ENCODE measurements at regions not wholly inside any gene's neighbourhood (a gene's known extent, or its start where the extent isn't known, plus 50 kb on each side); places are given as distances from the start of the nearest gene placed in this dataset.

DNA sequence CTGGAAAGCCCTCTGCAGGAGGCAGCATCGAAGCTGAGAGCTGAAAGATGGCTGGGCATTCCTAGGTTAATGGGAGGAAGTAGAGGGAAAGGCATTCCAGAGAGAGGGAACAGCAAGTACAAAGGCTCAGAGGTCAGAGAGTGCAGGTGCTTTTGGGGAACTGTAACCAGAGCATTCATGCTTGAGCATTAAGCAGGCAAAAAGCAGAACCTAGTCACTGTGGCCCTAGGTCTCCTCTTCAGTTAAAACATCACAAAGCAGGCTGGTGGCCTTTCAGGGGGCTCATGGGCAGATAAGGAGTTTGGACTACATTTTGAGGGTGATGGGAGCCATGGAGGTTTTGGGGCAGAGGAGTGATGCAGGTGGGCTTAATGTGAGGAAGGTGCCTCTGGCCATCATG is 169.2 kb upstream of the MYL2 start:
- DNase-seq (ENCODE audit: extremely low read depth, low read depth), result no peak

DNA sequence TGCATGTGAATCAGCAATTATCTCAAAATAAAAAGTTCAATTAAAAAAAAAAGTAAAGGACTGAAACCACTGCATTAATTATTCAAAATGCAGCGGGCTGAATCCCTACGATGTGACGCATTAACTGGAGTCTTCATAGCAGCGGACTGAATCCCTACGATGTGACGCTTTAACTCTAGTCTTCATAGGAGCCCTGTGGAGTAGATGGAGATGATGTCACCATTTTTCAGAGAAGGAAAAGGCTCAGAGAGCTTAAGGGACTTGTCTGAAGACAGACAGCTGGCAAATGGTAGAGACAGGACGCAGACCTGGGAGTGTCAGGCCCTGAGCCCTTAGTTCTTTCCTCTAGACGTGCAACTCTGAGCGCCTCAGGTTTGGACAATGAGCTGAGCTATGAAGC is 168.0 kb upstream of the MYL2 start:
- no peak for DNase-seq (ENCODE audit: extremely low read depth, low read depth)

GRCh38 chr12:111086947-111087700 is 166.7 kb upstream of the MYL2 start:
- DNase-seq (ENCODE audit: extremely low read depth, low read depth), result no peak

- no peak for DNase-seq (ENCODE audit: extremely low read depth, low read depth)
Observed at GRCh38 chr12:111085096-111085495, 164.7 kb upstream of the MYL2 start.

- DNase-seq (ENCODE audit: extremely low read depth, low read depth), result no peak
Observed at GRCh38 chr12:111084605-111085004, 164.2 kb upstream of the MYL2 start.

- no peak for DNase-seq (ENCODE audit: extremely low read depth, low read depth)
Observed at GRCh38 chr12:111084158-111084557, 163.8 kb upstream of the MYL2 start.

DNA sequence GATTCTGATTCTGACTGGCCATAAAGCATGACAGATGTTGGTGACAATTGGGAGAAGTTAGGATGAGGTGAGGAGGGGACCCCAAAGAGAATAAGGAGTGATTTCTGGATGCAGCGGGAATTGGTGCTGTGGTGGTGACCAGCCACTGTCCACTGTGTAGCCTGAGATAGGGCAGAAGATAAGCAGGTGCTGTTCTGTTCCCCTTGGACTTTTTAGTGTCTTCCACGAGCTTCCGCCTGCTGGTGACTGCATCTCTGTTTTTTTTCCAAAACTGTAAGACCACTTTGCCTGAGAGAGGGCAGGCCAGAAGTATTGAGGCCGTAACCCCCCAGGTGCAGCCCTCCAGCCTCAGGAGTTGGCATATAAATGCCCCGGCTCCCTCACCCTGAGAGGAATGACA is 161.2 kb upstream of the MYL2 start:
- DNase-seq (ENCODE audit: extremely low read depth, low read depth), result no peak

DNA sequence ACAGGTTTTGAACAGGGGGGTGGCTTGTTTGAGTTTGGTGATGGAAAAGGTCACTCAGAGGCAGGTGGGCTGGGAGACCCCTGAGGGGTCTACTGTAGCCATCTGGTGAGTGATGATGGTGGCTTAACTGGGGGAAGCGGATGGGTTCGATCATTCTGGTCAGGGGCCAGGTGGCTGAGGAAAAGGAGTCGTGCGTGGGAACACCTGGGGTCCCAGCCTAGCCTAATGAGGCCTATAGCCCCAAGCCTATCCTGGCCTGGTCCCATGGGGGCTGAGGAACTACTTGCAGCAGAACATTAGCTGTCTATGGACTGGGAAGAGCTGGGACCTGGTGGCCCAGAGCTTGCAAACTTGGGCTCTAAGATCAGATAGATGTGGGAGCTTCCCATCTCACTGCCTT is 158.4 kb upstream of the MYL2 start:
- no peak for DNase-seq (ENCODE audit: extremely low read depth, low read depth)

DNA sequence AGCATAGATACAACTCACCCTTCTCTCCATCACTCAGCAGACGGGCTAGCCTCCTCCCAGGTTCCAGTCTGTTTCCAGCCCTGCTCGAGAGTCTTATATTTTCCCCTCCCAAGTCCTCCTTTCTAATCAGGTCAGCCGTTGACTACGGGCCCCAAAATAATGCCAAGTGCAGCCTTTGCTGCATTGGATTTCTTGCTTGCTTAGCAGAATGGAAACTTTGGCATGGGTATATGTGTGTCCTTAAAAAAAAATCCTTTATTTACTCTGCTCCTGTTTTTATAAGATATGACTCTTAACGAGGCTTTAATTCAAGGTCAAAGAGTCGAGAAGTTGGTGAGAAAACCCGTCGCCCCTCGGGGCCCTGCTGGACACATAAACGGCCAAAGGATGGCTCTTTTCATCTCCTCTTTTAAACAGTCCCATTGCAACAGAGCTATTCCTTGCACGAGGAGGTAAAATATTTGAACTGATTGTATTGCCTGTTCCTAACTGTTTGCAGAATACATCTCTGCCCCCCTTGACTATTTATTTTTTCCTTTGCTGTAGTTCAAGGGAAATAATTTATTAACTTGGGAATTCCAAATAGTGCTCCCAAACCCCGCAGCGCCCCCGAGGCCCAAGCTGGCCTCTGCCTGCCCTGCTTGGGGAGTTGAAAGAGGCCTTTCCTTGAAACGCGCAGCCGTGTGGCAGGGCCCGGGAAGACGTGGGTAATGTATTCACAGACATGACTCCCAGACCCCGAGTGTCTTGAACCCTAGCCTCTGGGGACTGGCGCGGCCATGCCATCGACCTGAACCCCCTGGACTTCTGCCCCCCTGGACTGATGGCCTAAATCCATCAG is 156.5 kb upstream of the MYL2 start:
- no peak for DNase-seq (ENCODE audit: extremely low read depth, low read depth)

DNA sequence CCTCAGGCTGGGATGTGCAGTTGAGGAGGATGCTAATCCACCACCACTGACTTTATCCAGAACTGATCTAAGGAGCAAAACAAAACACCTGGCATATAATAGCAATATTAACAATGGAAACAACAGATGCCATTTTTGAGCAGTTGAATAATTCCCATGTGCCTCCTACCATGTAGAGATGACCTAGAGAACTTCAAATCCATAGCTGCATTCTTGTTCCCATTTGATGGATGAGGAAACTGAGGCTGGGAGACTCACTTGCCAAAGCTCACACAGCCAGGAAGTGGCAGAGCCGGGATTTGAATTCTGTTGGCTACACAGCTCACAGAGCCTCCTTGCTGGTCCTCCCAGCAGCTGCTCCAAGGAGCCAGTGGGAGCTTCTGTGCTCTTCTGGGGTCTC is 155.8 kb upstream of the MYL2 start:
- DNase-seq (ENCODE audit: extremely low read depth, low read depth), result no peak

GRCh38 chr12:111074965-111075364 is 154.6 kb upstream of the MYL2 start:
- no peak for DNase-seq (ENCODE audit: extremely low read depth, low read depth)

GRCh38 chr12:111074559-111074958 is 154.2 kb upstream of the MYL2 start:
- DNase-seq (ENCODE audit: extremely low read depth, low read depth), result no peak

DNA sequence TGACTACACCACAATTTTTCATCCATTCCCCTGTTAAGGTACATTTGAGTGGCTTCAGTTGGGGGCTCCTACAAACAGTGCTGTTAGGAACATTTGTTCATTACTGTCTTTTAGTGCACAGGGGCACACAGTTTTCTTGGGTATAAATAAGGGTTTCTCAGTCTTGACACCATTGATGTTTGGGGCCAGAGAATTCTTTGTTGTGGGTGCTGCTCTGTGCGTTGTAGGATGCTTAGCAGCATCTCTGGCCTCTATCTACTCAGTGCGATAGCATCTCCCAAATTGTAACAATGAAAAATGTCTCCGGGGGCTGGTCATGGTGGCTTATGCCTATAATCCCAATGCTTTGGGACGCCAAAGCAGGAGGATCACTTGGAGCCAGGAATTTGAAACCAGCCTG is 153.0 kb upstream of the MYL2 start:
- DNase-seq (ENCODE audit: extremely low read depth, low read depth), result no peak

- DNase-seq (ENCODE audit: extremely low read depth, low read depth), result no peak
Observed at GRCh38 chr12:111072299-111072698, 151.9 kb upstream of the MYL2 start.

GRCh38 chr12:111069886-111070285 is 149.5 kb upstream of the MYL2 start:
- DNase-seq (ENCODE audit: extremely low read depth, low read depth), result no peak

- no peak for DNase-seq (ENCODE audit: extremely low read depth, low read depth)
Observed at GRCh38 chr12:111068290-111068689, 147.9 kb upstream of the MYL2 start.

GRCh38 chr12:111067498-111067897 is 147.1 kb upstream of the MYL2 start:
- no peak for DNase-seq (ENCODE audit: extremely low read depth, low read depth)

DNA sequence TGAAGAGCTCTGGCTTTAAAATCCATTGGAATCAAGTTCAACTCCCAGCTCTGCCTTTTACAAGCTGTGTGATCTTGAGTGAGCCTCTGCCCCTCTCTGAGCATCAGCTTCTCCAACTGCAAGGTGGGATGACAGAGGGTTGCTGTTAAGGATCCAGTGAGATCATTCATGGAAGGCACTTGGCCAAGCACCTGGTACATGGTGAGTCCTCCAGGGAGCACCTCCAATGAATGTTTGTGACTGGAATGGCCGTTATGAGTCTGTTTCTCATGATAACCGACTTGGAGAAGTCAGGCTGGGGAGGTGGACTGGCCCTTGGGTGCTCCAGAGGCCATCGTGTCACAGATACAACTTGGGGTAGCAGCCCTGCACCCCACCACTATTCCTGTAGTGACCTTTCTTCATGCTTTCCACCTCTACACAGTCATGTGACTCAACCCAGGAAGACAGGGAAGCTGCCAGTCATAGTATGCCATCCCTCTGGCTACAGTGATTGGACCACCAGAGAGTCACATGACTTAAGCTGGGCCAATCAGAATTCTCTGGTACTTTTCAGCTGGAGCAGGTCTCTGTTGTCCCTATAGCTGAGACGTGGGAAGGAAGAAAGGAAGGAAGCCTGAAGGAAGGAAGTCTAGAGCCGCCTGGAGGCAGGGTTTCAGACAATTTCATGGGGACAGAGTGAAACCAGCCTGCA is 146.5 kb upstream of the MYL2 start:
- no peak for DNase-seq (ENCODE audit: extremely low read depth, low read depth)

DNA sequence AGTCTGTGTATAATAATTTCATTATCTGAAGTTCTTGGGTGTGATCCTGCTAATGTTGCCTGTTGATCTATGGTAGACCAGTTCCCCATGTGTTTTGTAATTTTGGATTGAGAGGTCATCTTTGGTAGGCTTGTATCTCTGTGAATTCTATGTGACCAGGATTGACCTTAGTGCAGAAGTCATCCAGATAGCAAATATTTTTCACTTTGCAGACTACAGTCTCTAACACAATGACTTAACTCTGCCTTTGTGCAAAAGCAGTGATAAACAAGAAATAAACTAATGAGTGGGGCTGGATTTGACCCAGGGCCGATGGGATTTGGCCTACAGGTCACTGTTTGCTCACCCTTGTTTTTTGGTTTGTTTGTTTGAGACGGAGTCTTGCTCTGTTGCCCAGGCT is 144.6 kb upstream of the MYL2 start:
- no peak for DNase-seq (ENCODE audit: extremely low read depth, low read depth)

GRCh38 chr12:111064154-111064553 is 143.8 kb upstream of the MYL2 start:
- DNase-seq (ENCODE audit: extremely low read depth, low read depth), result no peak

DNA sequence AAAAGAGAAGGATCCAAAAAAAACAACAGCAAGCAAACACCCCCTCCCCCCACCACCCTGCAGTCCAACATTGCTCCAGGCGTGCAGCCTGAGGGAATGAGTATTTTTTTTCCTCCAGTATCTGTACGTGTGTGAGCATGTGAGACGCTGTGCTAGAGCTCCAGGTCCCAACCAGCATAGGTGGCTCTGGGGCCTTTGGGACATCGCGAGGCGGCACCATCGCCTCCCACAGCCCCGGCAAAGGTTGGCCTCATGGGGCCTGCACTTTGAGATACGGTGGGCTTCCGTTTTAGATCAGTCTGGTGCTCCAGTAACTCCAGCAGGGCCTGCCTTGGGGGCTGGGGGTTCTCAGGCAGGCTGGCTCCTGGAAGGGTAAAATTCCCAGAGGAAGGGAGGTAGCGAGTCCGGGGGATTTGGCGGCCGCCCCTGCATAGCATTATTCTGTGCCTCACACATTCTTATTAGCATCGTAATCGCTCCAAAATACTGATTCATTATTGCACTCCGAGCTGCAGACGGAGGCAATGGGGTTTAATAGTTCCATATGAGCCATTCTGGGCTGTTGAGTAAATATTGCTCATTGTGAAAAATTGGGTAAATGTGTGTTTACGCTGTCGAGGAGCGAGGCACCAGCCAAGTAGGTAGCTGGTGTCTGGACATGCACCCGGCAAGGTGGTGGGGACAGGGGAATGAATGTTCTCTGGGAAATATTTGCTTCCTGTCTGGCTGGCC is 143.1 kb upstream of the MYL2 start:
- DNase-seq (ENCODE audit: extremely low read depth, low read depth), result no peak
